ENCODE measurements at regions not wholly inside any gene's neighbourhood (a gene's known extent, or its start where the extent isn't known, plus 50 kb on each side); places are given as distances from the start of the nearest gene placed in this dataset.

GRCh38 chr16:66229651-66230050 is 136.8 kb upstream of the CDH5 start:
- DNase-seq (ENCODE audit: extremely low spot score in 2 of 2), result no peak
- H3K9me3 ChIP-seq, result no peaks in the 10 kb centered on the region
- H3K4me3 ChIP-seq, result no peak overlapping the region
- no peaks in the 10 kb centered on the region for H3K27me3 ChIP-seq
- H3K4me1 ChIP-seq, result no peaks in the 10 kb centered on the region
- TF ChIP-seq POLR2AphosphoS5 (IDR thresholded peaks at IDR 0.05; ENCODE audit: insufficient read depth in 1 of 2, low read depth in 1 of 2) (no peak), POLR2A (IDR thresholded peaks at IDR 0.05) (no peak)
- no peaks in the 10 kb centered on the region for H3K36me3 ChIP-seq
- intact Hi-C loops (cut with DNase I), result no loop called here
- H3K27ac ChIP-seq, result no peak overlapping the region

- intact Hi-C loops (cut with DNase I), result no loop called here
- no peak for TF ChIP-seq CTCF (IDR thresholded peaks at IDR 0.05)
- TF ChIP-seq POLR2A (IDR thresholded peaks at IDR 0.05), result no peak
- TF ChIP-seq POLR2AphosphoS5 (IDR thresholded peaks at IDR 0.05; ENCODE audit: insufficient read depth in 1 of 2, low read depth in 1 of 2), result no peak
- Histone ChIP-seq H3K27me3 (no peaks in the 10 kb centered on the region), H3K27ac (no peak overlapping the region), H3K36me3 (no peaks in the 10 kb centered on the region), H3K9me3 (no peaks in the 10 kb centered on the region), H3K4me1 (no peaks in the 10 kb centered on the region), H3K4me3 (no peak overlapping the region)
- DNase-seq (ENCODE audit: extremely low spot score in 2 of 2), result no peak
Measured at GRCh38 chr16:66228792-66229191, 137.7 kb upstream of the CDH5 start.

- Histone ChIP-seq H3K27ac (no peak overlapping the region), H3K9me3 (no peaks in the 10 kb centered on the region), H3K4me3 (no peak overlapping the region), H3K27me3 (no peaks in the 10 kb centered on the region), H3K4me1 (no peaks in the 10 kb centered on the region), H3K36me3 (no peaks in the 10 kb centered on the region)
- intact Hi-C loops (cut with DNase I), result no loop called here
- no peak for DNase-seq (ENCODE audit: extremely low spot score in 2 of 2)
- TF ChIP-seq POLR2A (IDR thresholded peaks at IDR 0.05), result no peak
- TF ChIP-seq CTCF (IDR thresholded peaks at IDR 0.05), result no peak
- TF ChIP-seq POLR2AphosphoS5 (IDR thresholded peaks at IDR 0.05; ENCODE audit: insufficient read depth in 1 of 2, low read depth in 1 of 2), result no peak
Measured at GRCh38 chr16:66227766-66228530, 138.5 kb upstream of the CDH5 start.

GRCh38 chr16:66226762-66227161 is 139.7 kb upstream of the CDH5 start:
- TF ChIP-seq CTCF (IDR thresholded peaks at IDR 0.05) (no peak), POLR2A (IDR thresholded peaks at IDR 0.05) (no peak), POLR2AphosphoS5 (IDR thresholded peaks at IDR 0.05; ENCODE audit: insufficient read depth in 1 of 2, low read depth in 1 of 2) (no peak)
- DNase-seq (ENCODE audit: extremely low spot score in 2 of 2), result no peak
- Histone ChIP-seq H3K36me3 (no peaks in the 10 kb centered on the region), H3K27me3 (no peaks in the 10 kb centered on the region), H3K4me1 (no peaks in the 10 kb centered on the region), H3K4me3 (no peak overlapping the region), H3K27ac (no peak overlapping the region), H3K9me3 (no peaks in the 10 kb centered on the region)
- intact Hi-C loops (cut with DNase I), result no loop called here

GRCh38 chr16:66225696-66226095 is 140.8 kb upstream of the CDH5 start:
- no peak overlapping the region for H3K4me3 ChIP-seq
- H3K36me3 ChIP-seq, result no peaks in the 10 kb centered on the region
- H3K27ac ChIP-seq, result no peak overlapping the region
- H3K9me3 ChIP-seq, result no peaks in the 10 kb centered on the region
- DNase-seq (ENCODE audit: extremely low spot score in 2 of 2), result no peak
- no peaks in the 10 kb centered on the region for H3K4me1 ChIP-seq
- H3K27me3 ChIP-seq, result no peaks in the 10 kb centered on the region
- no peak for TF ChIP-seq POLR2A (IDR thresholded peaks at IDR 0.05)
- TF ChIP-seq POLR2AphosphoS5 (IDR thresholded peaks at IDR 0.05; ENCODE audit: insufficient read depth in 1 of 2, low read depth in 1 of 2), result no peak
- TF ChIP-seq CTCF (IDR thresholded peaks at IDR 0.05), result no peak
- intact Hi-C loops (cut with DNase I), result no loop called here
